Stimulated activated CD8-positive, alpha-beta memory T cell treated with anti-CD3 and anti-CD28 coated beads, Interleukin-4, amount 100 ng/mL, for 48 hours (primary cell): ENCODE measurements at regions not wholly inside any gene's neighbourhood (a gene's known extent, or its start where the extent isn't known, plus 50 kb on each side); places are given as distances from the start of the nearest gene placed in this dataset.

ENCODE experiments used
- DNase-seq: peaks from one replicate; pipeline ENCODE4 v3.0.0-alpha.2; 2020

DNA sequence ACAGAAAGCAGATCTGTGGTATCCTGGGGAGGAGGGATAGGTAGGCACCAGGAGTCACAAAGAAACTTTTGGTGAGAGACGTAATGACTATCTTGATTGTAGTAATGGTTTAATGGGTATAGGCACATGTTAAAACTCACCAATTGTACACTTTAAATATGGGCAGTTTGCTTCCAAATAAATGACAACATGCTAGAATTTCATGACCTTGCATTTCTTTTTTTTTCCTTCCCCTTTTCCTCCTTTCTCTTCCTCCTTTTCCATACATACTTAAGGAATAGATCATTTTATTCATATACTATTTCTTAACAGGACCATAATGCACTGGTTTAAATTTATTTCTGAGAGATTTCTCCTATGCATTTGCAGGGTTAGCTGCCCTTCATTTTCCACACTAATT, 341.8 kb downstream of the TMEM182 start:
- no peak for DNase-seq

DNA sequence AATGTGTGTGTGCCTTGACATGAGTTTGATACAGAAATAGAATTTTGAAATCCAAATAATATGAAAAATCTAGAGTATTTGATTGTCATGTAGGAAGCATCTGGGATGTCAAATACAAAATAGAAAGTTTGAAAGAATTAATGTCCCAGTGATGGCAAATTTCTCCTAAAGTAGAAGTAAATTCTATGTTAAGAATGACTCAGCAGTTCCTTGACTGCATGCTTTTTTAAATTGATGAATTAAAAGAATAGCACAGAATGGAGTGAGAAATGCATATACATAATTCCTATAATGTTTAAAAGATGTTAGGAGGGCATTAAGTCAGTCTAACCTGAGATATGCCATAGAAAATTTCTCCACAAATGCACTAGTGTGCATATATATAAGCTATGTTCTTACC, 357.5 kb downstream of the TMEM182 start:
- DNase-seq = no peak

- DNase-seq = no peak
These were observed 359.3 kb downstream of the TMEM182 start for GRCh38 chr2:103121106-103121505.

- DNase-seq = no peak
These were observed 361.7 kb downstream of the TMEM182 start for GRCh38 chr2:103123516-103123915.

GRCh38 chr2:103130857-103131256, 369.0 kb downstream of the TMEM182 start:
- DNase-seq = no peak

DNA sequence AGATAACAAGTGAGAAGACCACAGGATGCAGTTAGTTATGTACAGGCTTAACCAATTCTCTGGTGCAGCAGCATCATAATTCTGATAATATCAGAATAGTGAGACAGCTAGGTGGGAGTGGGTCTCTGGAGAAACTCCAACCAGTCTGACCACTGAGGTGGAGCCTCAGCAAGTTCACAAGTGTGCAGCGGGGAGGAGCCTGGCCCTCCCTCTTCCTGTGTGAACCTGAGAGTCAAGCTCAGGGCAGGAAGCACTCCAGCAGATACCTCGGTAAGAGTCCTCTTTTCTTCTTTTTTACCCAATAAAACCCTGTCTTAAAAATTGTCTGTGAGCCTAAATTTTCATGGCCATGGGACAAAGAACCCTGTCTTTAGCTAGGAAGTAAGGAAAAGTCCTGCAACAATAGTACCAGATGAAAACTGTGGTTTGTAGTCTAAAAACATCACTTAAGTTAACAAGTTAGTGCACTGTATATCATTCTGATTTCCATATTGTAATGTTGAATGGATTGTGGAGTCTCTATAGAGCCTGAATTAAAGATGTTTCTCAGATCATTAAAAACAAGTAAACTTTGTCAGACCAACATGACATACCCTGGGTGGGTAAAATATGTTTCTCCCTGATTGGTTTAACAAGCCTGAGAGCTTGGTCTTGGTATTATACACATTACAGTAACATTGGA, 370.8 kb downstream of the TMEM182 start:
- no peak for DNase-seq

- no peak for DNase-seq
These were observed 373.8 kb downstream of the TMEM182 start for GRCh38 chr2:103135679-103136078.

DNA sequence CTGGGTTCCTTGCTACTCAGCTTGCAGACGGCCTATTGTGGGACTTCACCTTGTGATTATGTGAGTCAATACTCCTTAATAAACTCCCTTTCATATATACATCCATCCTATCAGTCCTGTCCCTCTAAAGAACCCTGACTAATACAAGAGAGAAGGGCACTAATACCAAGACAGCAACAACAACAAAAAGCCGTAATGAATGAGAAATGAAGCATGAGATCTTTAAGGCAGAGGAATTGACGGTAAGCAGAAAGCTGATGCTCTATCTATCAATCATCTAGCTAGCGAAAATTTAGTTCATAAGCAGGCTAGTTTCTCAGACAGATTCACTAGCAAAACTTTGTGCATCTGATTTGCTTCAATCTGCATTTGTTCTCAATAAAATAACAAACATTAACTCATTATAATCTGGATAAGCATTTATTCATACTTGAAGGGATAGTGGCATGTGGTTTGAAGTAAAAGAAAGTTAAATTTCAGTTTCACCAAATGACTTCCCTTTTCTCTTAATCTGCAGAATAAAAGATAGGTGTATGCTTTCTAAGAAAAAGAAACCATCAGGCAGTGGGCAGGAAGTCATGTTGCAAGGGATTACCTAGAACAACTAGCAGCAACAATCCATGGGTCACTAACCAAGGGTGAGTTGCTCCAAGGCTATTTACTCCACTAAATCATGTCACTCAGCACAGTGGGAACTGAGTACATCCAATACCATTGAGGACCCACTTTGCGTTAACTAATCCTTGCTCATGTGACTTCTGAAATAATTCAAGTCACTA, 376.5 kb downstream of the TMEM182 start:
- DNase-seq = no peak

GRCh38 chr2:103139628-103140268, 377.9 kb downstream of the TMEM182 start:
- no peak for DNase-seq

DNA sequence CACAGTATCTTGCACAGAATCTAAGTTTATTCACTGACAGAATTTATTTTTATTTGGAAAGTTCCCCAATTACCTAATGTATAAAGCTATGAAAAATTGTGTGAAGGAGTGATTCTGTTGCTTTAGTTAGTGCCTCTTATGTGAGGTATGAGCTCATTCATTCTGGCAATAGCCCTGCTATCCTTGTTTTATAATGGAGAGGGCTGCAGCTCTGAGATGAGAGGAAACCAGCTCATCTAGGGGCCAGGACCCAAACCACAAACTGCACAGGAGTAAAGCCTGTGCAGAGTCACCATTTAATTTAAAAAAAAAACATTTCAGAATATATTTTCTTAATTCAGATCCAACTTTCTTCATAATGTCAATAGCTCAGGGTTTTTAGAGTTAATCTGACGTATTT, 383.0 kb downstream of the TMEM182 start:
- no peak for DNase-seq

DNA sequence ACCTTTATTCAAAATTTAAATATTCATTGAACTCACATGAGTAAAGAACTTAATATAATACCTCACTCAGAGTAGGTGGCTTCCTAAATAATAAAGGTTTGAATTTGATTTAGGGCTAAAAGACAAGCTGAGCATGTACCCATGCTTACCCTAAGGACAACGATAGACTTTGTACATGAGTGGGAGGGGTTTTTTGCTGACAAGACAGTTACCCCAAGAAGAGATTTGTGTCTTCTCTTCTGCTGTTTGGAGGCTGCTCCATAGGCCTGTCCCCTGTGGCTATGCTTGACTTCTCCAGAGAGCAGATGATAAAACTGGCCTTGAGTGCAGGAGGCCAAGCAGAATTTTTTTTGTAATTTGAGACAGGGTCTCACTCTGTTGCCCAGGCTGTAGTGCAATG, 383.9 kb downstream of the TMEM182 start:
- DNase-seq = no peak

- no peak for DNase-seq
These were observed 389.2 kb downstream of the TMEM182 start for GRCh38 chr2:103151046-103151445.

DNA sequence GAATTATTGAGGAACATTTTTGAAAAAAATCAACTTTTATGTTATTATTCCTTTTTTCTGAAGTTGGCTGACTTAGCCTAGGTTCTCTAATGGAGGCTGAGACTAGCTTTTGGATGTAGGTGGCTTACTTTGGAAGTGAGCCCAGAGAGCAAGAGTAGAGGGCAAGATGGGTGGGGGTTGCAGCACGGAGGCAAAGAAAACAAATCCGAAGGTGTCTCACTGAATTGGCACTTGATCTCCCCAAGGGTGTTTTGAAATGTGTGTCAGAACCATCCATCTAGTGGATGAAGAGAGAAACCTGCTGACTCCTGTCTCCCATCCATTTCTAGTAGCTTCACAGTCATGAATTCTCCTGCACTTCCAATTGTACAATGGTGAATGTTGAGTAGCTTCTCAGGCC, 390.7 kb downstream of the TMEM182 start:
- DNase-seq = no peak

DNA sequence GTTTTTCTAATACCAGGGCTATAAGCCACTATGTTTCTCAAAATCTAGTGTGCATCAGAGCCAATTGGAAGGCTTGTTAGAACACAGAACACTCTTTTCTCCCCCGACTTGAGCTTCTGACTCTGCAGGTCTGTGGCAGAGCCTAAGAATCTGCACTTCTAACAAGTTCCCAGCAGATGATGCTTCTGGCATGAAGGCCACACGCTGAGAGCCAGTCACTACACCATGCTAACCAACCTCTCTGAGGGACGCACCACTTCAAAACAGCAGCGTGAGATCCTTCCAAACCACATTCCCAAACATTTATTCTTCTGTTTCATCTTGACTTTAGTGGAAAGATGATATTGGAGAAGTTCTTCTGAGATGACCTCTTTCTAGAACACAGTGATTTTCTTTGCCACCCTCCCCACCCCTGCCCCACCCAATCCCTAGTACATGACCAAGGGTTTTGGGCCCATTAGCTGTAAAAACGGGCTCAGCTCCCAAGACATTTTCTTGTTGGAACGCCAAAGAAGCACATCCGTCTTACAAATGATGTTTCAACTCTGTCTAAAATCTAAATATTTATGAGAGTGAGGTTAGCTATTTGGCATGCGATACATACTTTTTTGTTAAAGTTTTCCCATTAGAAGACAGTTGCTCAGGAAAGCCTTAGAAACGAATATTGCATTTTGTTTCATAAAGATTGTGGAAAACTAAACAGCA, 391.9 kb downstream of the TMEM182 start:
- DNase-seq = no peak

DNA sequence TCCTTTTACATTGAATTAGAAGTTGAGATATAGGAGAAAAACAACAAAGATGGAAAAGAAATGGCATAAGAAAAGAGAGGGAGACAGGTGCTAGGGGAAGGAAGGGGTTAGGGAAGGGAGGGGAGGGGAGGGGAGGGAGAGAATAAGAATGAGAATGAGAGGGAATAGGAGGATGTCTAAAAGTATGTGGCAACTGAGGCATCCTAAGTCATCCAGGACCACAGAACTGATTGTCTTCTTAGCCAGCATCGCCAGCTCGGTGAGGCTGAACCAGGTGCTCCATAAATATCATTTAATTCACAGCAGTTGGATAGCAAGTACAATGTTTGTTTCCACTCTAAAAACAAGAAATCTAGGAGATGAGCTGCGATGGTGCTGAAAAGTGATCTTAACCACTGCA, 393.5 kb downstream of the TMEM182 start:
- DNase-seq = no peak

DNA sequence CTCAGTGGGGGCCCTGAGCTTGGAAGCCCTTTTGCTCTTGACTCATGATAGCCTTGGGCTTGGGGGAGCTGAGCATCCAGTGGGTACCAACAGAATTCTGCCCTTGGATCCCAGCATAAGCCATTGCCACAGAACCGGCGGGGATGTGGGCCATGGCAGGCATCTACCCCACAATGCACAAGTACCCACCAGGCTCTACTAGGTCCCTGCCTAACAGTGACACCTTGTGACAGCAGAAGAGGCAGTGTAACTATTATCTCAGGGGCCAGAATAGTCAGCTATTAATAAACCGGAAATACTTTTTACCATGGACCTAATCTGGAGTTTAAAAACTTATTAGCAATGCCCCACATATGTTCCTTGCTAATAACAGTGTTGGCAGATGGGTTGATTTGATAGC, 397.2 kb downstream of the TMEM182 start:
- no peak for DNase-seq

- DNase-seq = peak; percentile 23
These were observed 399.8 kb downstream of the TMEM182 start for GRCh38 chr2:103161456-103162289.

GRCh38 chr2:103164748-103165147, 402.9 kb downstream of the TMEM182 start:
- no peak for DNase-seq

DNA sequence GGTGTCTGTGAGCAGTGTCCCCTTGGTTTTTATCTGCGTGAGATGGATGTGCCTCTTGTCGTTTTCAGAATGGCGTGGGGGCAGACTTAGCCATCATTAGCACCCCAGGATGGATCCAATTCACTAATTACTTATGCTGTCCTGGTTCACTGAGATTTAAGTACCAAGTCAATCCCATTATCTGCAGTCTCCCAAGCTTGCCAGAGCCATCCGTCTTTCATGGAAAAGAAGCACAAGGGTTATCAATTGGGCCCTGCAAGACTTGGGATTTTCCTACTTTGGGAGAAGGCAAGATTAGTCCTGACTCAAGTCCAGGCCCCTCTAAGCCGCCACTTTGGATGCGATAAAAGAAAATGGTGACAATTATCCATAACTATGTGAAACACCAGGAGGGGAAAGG, 404.0 kb downstream of the TMEM182 start:
- no peak for DNase-seq

- no peak for DNase-seq
These were observed 404.9 kb downstream of the TMEM182 start for GRCh38 chr2:103166456-103167324.

DNA sequence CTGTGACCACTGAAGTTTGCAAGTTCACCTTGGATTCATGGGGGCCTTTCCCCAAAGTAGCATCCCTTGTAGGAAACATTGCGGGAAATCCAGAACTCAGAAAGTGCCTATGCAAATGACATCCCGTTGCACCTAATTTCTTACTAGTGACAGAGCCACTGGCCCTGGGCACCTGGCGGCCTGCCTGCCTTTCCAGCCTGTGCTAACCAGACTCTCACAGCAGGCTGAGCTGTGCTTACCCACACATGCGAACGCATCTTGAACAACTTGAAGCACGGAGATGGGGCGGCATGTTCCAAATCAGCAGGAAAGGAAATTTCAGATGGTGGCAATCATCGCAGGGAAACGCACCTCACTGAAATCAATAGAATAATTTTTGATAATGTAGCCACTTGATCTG, 405.8 kb downstream of the TMEM182 start:
- no peak for DNase-seq

GRCh38 chr2:103169861-103170260, 408.0 kb downstream of the TMEM182 start:
- DNase-seq = no peak
